HG02571 (cell line): ENCODE measurements at regions not wholly inside any gene's neighbourhood (a gene's known extent, or its start where the extent isn't known, plus 50 kb on each side); places are given as distances from the start of the nearest gene placed in this dataset.

Experiments used
- ATAC-seq: cut with Tn5 transposase; IDR thresholded peaks from one replicate; pipeline ENCODE4 v1.9.1; 2021; ENCODE audit warnings: mild to moderate bottlenecking, moderate library complexity; ENCODE audit not compliant: unreplicated experiment

- ATAC-seq, result no peak
Observed at GRCh38 chr2:23132823-23133595, 252.0 kb upstream of the KLHL29 start.

GRCh38 chr2:23134726-23135125 lies 250.3 kb upstream of the KLHL29 start:
- ATAC-seq, result no peak

GRCh38 chr2:23135481-23136100 lies 249.4 kb upstream of the KLHL29 start:
- no peak for ATAC-seq

- ATAC-seq, result no peak
Observed at GRCh38 chr2:23137166-23137565, 247.8 kb upstream of the KLHL29 start.

- no peak for ATAC-seq
Observed at GRCh38 chr2:23138701-23139100, 246.3 kb upstream of the KLHL29 start.

GRCh38 chr2:23145460-23145859 lies 239.5 kb upstream of the KLHL29 start:
- no peak for ATAC-seq

GRCh38 chr2:23146011-23146410 lies 239.0 kb upstream of the KLHL29 start:
- ATAC-seq, result no peak

- ATAC-seq, result no peak
Observed at GRCh38 chr2:23148342-23148741, 236.6 kb upstream of the KLHL29 start.

- ATAC-seq, result no peak
Observed at GRCh38 chr2:23149777-23150176, 235.2 kb upstream of the KLHL29 start.

- ATAC-seq, result no peak
Observed at GRCh38 chr2:23153484-23153883, 231.5 kb upstream of the KLHL29 start.

GRCh38 chr2:23155022-23155421 lies 230.0 kb upstream of the KLHL29 start:
- no peak for ATAC-seq

GRCh38 chr2:23157812-23158211 lies 227.2 kb upstream of the KLHL29 start:
- no peak for ATAC-seq

- no peak for ATAC-seq
Observed at GRCh38 chr2:23158306-23158705, 226.7 kb upstream of the KLHL29 start.

GRCh38 chr2:23159746-23160405 lies 225.1 kb upstream of the KLHL29 start:
- no peak for ATAC-seq

- no peak for ATAC-seq
Observed at GRCh38 chr2:23164173-23164572, 220.8 kb upstream of the KLHL29 start.

- ATAC-seq, result no peak
Observed at GRCh38 chr2:23169896-23170295, 215.1 kb upstream of the KLHL29 start.

- ATAC-seq, result no peak
Observed at GRCh38 chr2:23171108-23171507, 213.9 kb upstream of the KLHL29 start.

- no peak for ATAC-seq
Observed at GRCh38 chr2:23178396-23178795, 206.6 kb upstream of the KLHL29 start.

GRCh38 chr2:23183733-23184132 lies 201.2 kb upstream of the KLHL29 start:
- no peak for ATAC-seq

GRCh38 chr2:23198316-23199114 lies 186.5 kb upstream of the KLHL29 start:
- no peak for ATAC-seq
